ENCODE measurements at regions not wholly inside any gene's neighbourhood (a gene's known extent, or its start where the extent isn't known, plus 50 kb on each side); places are given as distances from the start of the nearest gene placed in this dataset.
A peak's percentile ranks its signal among the peaks of the same experiment; 100 is the strongest.

DNA sequence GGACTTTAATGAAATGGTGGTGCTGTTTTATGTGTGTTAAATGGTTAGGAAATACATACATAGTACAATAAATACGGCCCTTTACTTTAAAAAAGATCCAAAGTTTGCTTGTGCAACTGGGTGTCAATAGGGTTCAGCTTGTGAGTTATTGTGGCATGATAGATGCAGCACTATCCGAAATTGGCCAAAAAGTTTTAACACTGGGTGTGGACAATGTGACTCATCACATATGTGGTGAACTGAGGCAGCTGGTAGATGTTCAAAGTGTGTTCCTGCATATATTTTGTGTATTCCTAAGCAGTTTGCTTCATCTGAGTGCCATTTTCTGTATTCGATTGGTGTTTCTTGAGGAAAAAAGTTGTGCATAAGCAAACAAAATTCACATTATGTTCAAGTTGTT, 473.1 kb downstream of the KIF20B start:
- TF ChIP-seq, protein P1, sequence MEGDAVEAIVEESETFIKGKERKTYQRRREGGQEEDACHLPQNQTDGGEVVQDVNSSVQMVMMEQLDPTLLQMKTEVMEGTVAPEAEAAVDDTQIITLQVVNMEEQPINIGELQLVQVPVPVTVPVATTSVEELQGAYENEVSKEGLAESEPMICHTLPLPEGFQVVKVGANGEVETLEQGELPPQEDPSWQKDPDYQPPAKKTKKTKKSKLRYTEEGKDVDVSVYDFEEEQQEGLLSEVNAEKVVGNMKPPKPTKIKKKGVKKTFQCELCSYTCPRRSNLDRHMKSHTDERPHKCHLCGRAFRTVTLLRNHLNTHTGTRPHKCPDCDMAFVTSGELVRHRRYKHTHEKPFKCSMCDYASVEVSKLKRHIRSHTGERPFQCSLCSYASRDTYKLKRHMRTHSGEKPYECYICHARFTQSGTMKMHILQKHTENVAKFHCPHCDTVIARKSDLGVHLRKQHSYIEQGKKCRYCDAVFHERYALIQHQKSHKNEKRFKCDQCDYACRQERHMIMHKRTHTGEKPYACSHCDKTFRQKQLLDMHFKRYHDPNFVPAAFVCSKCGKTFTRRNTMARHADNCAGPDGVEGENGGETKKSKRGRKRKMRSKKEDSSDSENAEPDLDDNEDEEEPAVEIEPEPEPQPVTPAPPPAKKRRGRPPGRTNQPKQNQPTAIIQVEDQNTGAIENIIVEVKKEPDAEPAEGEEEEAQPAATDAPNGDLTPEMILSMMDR (IDR thresholded peaks at IDR 0.05) = no peak
- DNase-seq = no peak
- Histone ChIP-seq H3K27ac (no peak overlapping the region), H3K36me3 (no peaks in the 10 kb centered on the region), H3K4me3 (no peak overlapping the region), H3K4me1 (no peaks in the 10 kb centered on the region), H3K9ac (ENCODE audit: low read depth in 2 of 2, low read length in 2 of 2) (no peak overlapping the region), H3K27me3 (no peaks in the 10 kb centered on the region), H3K9me3 (no peaks in the 10 kb centered on the region)
- intact Hi-C loops (cut with DNase I) = no loop called here

DNA sequence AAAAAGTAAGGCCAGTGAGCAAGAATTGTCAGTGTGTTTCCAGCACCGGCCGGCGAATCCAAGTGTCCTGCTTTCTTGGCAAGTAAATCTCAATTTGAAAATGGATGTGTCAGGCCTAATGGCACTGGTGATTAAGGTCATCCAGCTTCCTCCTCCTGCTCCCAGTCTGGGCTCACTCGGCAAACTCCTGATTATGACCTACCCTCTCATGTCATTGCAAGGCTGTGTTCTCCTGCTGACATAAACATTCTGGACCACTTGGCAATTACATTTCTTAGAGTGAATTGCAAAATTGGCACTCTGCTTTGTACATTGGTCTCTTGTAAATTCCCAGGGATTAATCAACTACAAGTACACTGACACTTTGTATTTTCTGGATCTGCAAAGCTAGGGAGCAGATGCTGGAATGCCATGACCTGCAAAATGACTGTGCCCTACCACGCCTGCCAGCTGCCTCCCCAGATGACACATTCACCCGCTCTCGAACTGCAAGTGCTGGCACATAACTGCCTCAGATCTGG, 473.8 kb downstream of the KIF20B start:
- no peaks in the 10 kb centered on the region for H3K36me3 ChIP-seq
- TF ChIP-seq, protein P1 (IDR thresholded peaks at IDR 0.05) = no peak
- intact Hi-C loops (cut with DNase I) = no loop called here
- H3K4me1 ChIP-seq = no peaks in the 10 kb centered on the region
- no peak overlapping the region for H3K27ac ChIP-seq
- DNase-seq = peak; percentile 18
- no peaks in the 10 kb centered on the region for H3K27me3 ChIP-seq
- no peaks in the 10 kb centered on the region for H3K9me3 ChIP-seq
- H3K9ac ChIP-seq (ENCODE audit: low read depth in 2 of 2, low read length in 2 of 2) = no peak overlapping the region
- no peak overlapping the region for H3K4me3 ChIP-seq

DNA sequence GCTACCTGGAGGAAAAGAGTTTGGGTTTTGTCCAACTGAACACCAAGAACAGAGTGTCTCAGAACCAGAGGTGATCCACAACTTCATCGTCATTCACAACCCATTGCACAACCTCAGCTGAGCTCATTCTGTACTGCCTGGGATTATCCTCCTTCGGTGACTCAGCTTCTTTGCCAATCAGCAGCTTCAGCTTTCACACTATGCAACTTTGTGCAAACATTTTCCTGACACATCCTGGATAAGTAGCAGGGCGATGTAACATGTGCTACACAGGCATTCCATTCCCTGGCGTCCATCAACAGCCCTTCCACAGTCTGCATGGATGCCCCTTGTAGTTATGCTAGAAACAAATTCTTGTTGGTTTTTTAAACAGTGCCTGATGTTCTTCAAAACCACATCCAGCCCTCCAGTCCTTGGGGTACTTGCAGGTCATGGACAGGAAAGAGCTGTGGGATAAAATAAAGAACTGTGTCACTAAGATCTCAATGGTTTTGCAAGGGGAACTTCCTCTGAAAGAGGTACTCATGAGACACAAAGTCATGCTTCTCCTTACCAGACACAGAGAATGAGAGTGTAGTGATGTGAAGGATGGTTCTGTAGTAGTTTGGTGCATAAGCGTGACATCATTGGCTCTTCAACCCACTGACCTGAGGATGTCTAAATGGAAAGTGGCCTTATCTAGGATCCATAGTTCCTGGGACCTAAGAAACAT, 478.5 kb downstream of the KIF20B start:
- H3K9ac ChIP-seq (ENCODE audit: low read depth in 2 of 2, low read length in 2 of 2) = no peak overlapping the region
- no peaks in the 10 kb centered on the region for H3K36me3 ChIP-seq
- peak; percentile 20 for DNase-seq
- TF ChIP-seq, protein P1 (IDR thresholded peaks at IDR 0.05) = no peak
- H3K27ac ChIP-seq = no peak overlapping the region
- H3K4me1 ChIP-seq = no peaks in the 10 kb centered on the region
- no peak overlapping the region for H3K4me3 ChIP-seq
- intact Hi-C loops (cut with DNase I) = no loop called here
- no peaks in the 10 kb centered on the region for H3K9me3 ChIP-seq
- no peaks in the 10 kb centered on the region for H3K27me3 ChIP-seq

DNA sequence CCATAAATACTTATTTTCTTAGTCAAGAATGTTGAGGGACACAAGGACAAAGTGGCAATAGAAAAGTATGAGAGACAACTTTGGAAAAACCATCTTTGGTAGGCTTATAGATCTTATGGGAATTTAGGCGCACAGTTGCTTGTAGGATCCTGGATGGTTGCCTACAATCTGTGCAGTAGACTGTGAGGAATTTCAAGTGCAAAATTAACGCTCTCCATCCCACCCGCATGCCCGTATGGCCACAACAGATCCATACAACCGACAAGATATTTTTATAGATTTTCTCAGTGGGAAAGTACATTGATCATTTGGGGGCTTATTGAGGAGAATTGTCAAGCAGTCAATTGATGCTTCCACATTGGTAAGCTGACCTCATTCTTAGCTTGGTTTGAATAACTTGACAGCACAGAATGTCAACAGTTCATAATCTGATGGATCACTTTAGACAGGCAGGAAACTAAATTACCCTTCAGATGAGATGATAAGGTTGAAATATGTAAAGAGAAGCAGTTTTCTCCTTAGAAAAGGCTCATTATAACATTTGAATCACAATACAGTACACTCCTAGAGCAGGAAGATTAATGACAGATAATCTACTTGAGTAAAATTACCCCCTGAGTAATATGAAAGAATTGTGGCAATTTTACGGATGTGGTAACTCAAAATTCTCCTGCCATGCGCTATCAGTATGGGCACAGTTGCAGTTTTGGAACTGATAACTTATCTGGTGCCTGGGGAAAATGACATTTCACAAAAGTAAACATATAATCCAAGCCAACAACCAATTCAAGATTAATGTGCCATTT, 479.7 kb downstream of the KIF20B start:
- intact Hi-C loops (cut with DNase I) = no loop called here
- H3K4me1 ChIP-seq = no peaks in the 10 kb centered on the region
- TF ChIP-seq, protein P1 (IDR thresholded peaks at IDR 0.05) = no peak
- H3K9me3 ChIP-seq = no peaks in the 10 kb centered on the region
- H3K27me3 ChIP-seq = no peaks in the 10 kb centered on the region
- no peak for DNase-seq
- no peaks in the 10 kb centered on the region for H3K36me3 ChIP-seq
- H3K4me3 ChIP-seq = no peak overlapping the region
- H3K9ac ChIP-seq (ENCODE audit: low read depth in 2 of 2, low read length in 2 of 2) = no peak overlapping the region
- no peak overlapping the region for H3K27ac ChIP-seq

DNA sequence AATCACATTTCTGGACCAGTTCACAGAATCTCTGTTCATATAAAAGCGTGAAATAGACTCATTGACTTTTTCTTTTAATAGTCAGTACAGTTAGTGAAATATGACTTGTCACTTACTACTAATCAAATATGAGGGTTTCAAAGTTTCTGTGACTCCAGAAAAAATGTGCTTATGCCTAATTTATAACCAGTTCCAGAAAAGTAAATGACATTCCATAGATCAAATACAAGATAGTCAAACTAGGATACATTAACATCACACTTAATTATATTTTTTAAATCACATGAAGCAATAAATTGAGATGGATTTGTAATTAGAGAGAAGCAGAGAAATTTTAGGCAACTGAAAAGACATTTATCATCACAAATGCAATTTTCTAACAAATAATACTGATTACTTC, 491.4 kb downstream of the KIF20B start:
- no peak for DNase-seq
- H3K27me3 ChIP-seq = no peaks in the 10 kb centered on the region
- H3K4me1 ChIP-seq = no peaks in the 10 kb centered on the region
- H3K9me3 ChIP-seq = no peaks in the 10 kb centered on the region
- intact Hi-C loops (cut with DNase I) = no loop called here
- no peaks in the 10 kb centered on the region for H3K36me3 ChIP-seq
- no peak overlapping the region for H3K27ac ChIP-seq
- no peak overlapping the region for H3K9ac ChIP-seq (ENCODE audit: low read depth in 2 of 2, low read length in 2 of 2)
- no peak overlapping the region for H3K4me3 ChIP-seq
- TF ChIP-seq, protein P1 (IDR thresholded peaks at IDR 0.05) = no peak
